RWPE2 (cell line): ENCODE measurements at regions not wholly inside any gene's neighbourhood (a gene's known extent, or its start where the extent isn't known, plus 50 kb on each side); places are given as distances from the start of the nearest gene placed in this dataset.

Experiments
- ATAC-seq: fragments of 200-7000 bp; cut with Tn5 transposase; 3 replicates; pipeline ENCODE4 v1.9.1; 2021; ENCODE audit warnings: low read depth
- DNase-seq: peaks from one replicate; pipeline ENCODE4 v3.0.0-alpha.2; 2020; ENCODE audit warnings: low spot score
- H3K27ac ChIP-seq: fragments of 450-650 bp; 2 replicates; pipeline ENCODE4 v1.5.1; 2017; ENCODE audit warnings: mild to moderate bottlenecking; ENCODE audit not compliant: poor library complexity, severe bottlenecking
- H3K27me3 ChIP-seq: fragments of 250-450 bp; sonication (Bioruptor Pico); 2 replicates; pipeline ENCODE4 v1.5.1; 2021; ENCODE audit warnings: mild to moderate bottlenecking, moderate library complexity; ENCODE audit not compliant: insufficient read depth, poor library complexity, severe bottlenecking
- H3K36me3 ChIP-seq: fragments of 250-450 bp; sonication (Bioruptor Pico); 2 replicates; pipeline ENCODE4 v1.5.1; 2020; ENCODE audit warnings: low read depth, mild to moderate bottlenecking, moderate library complexity
- H3K4me1 ChIP-seq: fragments of 250-450 bp; sonication (Bioruptor Pico); 2 replicates; pipeline ENCODE4 v1.5.1; 2021; ENCODE audit warnings: mild to moderate bottlenecking, moderate library complexity; ENCODE audit not compliant: insufficient read depth, poor library complexity, severe bottlenecking
- H3K4me3 ChIP-seq: fragments of 250-450 bp; sonication (Bioruptor Pico); 2 replicates; pipeline ENCODE4 v1.5.1; 2021; ENCODE audit warnings: mild to moderate bottlenecking, moderate library complexity; ENCODE audit not compliant: severe bottlenecking
- H3K9me3 ChIP-seq: fragments of 250-450 bp; sonication (Bioruptor Pico); 2 replicates; pipeline ENCODE4 v1.5.1; 2021; ENCODE audit warnings: mild to moderate bottlenecking, moderate library complexity; ENCODE audit not compliant: severe bottlenecking
- CTCF ChIP-seq: fragments of 450-650 bp; IDR thresholded peaks from one replicate; pipeline ENCODE4 v1.5.1; 2017; ENCODE audit warnings: mild to moderate bottlenecking, moderate library complexity; ENCODE audit not compliant: poor library complexity, severe bottlenecking

GRCh38 chr1:69491416-69491815, 76.3 kb upstream of the LRRC7 start:
- H3K27ac ChIP-seq, result peak overlapping the region; percentile 63
- no peak for TF ChIP-seq CTCF
- no peaks in the 10 kb centered on the region for H3K27me3 ChIP-seq
- DNase-seq, result no peak
- no peaks in the 10 kb centered on the region for H3K9me3 ChIP-seq
- no peak for ATAC-seq
- peaks cover 29% of the 10 kb centered on the region for H3K4me1 ChIP-seq
- H3K4me3 ChIP-seq, result no peak overlapping the region
- no peaks in the 10 kb centered on the region for H3K36me3 ChIP-seq

GRCh38 chr1:69492286-69492685, 75.4 kb upstream of the LRRC7 start:
- DNase-seq (no peak), ATAC-seq (peak; percentile 30; the same call in 1 of the 3 replicates)
- Histone ChIP-seq H3K27ac (peak overlapping the region; percentile 63), H3K4me1 (peaks cover 29% of the 10 kb centered on the region), H3K9me3 (no peaks in the 10 kb centered on the region), H3K4me3 (no peak overlapping the region), H3K36me3 (no peaks in the 10 kb centered on the region), H3K27me3 (no peaks in the 10 kb centered on the region)
- TF ChIP-seq CTCF, result no peak

DNA sequence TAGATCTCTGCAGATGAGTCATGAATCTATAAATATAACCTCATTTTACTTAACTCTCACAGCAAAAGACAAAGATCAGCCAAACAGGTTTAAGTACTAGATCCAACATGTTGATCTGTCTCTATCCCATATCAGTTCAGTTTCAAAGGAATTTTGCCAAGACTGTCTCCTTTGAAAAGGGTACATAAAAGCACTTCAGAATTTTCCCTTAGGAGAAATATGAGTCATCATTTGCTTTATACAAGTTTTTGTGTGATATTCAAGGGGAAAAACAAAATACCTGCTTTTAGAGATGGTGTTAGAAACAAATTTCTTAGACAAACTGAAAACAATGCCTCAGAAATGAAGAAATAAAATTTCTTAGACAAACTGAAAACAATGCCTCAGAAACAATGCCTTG, 73.5 kb upstream of the LRRC7 start:
- no peak for TF ChIP-seq CTCF
- peak; percentile 92 for ATAC-seq
- no peaks in the 10 kb centered on the region for H3K27me3 ChIP-seq
- peak overlapping the region; percentile 63 for H3K27ac ChIP-seq
- no peaks in the 10 kb centered on the region for H3K36me3 ChIP-seq
- no peaks in the 10 kb centered on the region for H3K9me3 ChIP-seq
- no peak overlapping the region for H3K4me3 ChIP-seq
- peaks cover 29% of the 10 kb centered on the region for H3K4me1 ChIP-seq
- DNase-seq, result no peak

GRCh38 chr1:69497441-69498221, 70.1 kb upstream of the LRRC7 start:
- Histone ChIP-seq H3K9me3 (no peaks in the 10 kb centered on the region), H3K27me3 (no peaks in the 10 kb centered on the region), H3K27ac (no peak overlapping the region), H3K4me1 (peaks cover 23% of the 10 kb centered on the region), H3K36me3 (no peaks in the 10 kb centered on the region), H3K4me3 (no peak overlapping the region)
- ATAC-seq (no peak), DNase-seq (no peak)
- TF ChIP-seq CTCF, result no peak

GRCh38 chr1:69498711-69499110, 69.0 kb upstream of the LRRC7 start:
- H3K4me1 ChIP-seq, result peaks cover 12% of the 10 kb centered on the region

More at GRCh38 chr1:69498711-69499110, 69.0 kb upstream of the LRRC7 start:
- H3K27me3 ChIP-seq, result no peaks in the 10 kb centered on the region
- H3K4me3 ChIP-seq, result no peak overlapping the region
- DNase-seq (no peak), ATAC-seq (no peak)
- no peaks in the 10 kb centered on the region for H3K9me3 ChIP-seq
- H3K36me3 ChIP-seq, result no peaks in the 10 kb centered on the region
- H3K27ac ChIP-seq, result no peak overlapping the region
- TF ChIP-seq CTCF, result no peak
